SK-N-SH treated with all-trans-retinoic acid at 6 μM for 48 hours (cell line): ENCODE measurements at regions not wholly inside any gene's neighbourhood (a gene's known extent, or its start where the extent isn't known, plus 50 kb on each side); places are given as distances from the start of the nearest gene placed in this dataset.

Experiments used
- ATAC-seq: fragments of 200-7000 bp; cut with Tn5 transposase; 3 replicates; pipeline ENCODE4 v1.9.1; 2020; ENCODE audit warnings: mild to moderate bottlenecking, moderate library complexity
- BACH2 ChIP-seq: fragments of 250-450 bp; sonication (Bioruptor Pico); IDR thresholded peaks from 2 replicates; pipeline ENCODE4 v1.9.0; 2021; ENCODE audit warnings: mild to moderate bottlenecking, borderline replicate concordance
- CSDC2 ChIP-seq: fragments of 250-450 bp; sonication (Bioruptor Pico); IDR thresholded peaks from 2 replicates; pipeline ENCODE4 v1.5.0; 2020; ENCODE audit warnings: mild to moderate bottlenecking, moderate library complexity
- CSRNP3 ChIP-seq: fragments of 250-450 bp; sonication (Bioruptor Pico); IDR thresholded peaks from 2 replicates; pipeline ENCODE4 v1.5.1; 2021; ENCODE audit warnings: mild to moderate bottlenecking, moderate library complexity
- ESRRG ChIP-seq: fragments of 250-450 bp; sonication (Bioruptor Pico); IDR thresholded peaks from 2 replicates; pipeline ENCODE4 v1.6.1; 2021; ENCODE audit warnings: mild to moderate bottlenecking
- GLIS3 ChIP-seq: fragments of 250-450 bp; sonication (Bioruptor Pico); IDR thresholded peaks from 2 replicates; pipeline ENCODE4 v1.5.0; 2020; ENCODE audit warnings: mild to moderate bottlenecking, moderate library complexity
- ISL1 ChIP-seq: fragments of 250-450 bp; sonication (Bioruptor Pico); IDR thresholded peaks from 2 replicates; pipeline ENCODE4 v2.1.2; 2022; ENCODE audit warnings: mild to moderate bottlenecking, moderate library complexity
- OSR1 ChIP-seq: fragments of 250-450 bp; sonication (Bioruptor Pico); IDR thresholded peaks from 2 replicates; pipeline ENCODE4 v1.8.0; 2022; ENCODE audit warnings: moderate library complexity, mild to moderate bottlenecking, inconsistent platforms
- PPARA ChIP-seq: fragments of 250-450 bp; sonication (Bioruptor Pico); IDR thresholded peaks from 2 replicates; pipeline ENCODE4 v1.5.0; 2020; ENCODE audit warnings: mild to moderate bottlenecking, borderline replicate concordance
- RARB ChIP-seq: fragments of 250-450 bp; sonication (Bioruptor Pico); IDR thresholded peaks from 2 replicates; pipeline ENCODE4 v1.8.0; 2021; ENCODE audit warnings: mild to moderate bottlenecking, moderate library complexity
- SNAI2 ChIP-seq: fragments of 250-450 bp; sonication (Bioruptor Pico); IDR thresholded peaks from 2 replicates; pipeline ENCODE4 v1.5.0; 2020; ENCODE audit warnings: mild to moderate bottlenecking, moderate library complexity
- TCF4 ChIP-seq: fragments of 250-450 bp; sonication (Bioruptor Pico); IDR thresholded peaks from 2 replicates; pipeline ENCODE4 v1.8.0; 2021; ENCODE audit warnings: mild to moderate bottlenecking, moderate library complexity, borderline replicate concordance
- TOX ChIP-seq: fragments of 250-450 bp; sonication (Bioruptor Pico); IDR thresholded peaks from 2 replicates; pipeline ENCODE4 v1.8.0; 2021; ENCODE audit warnings: mild to moderate bottlenecking, moderate library complexity, borderline replicate concordance
- ZC3H10 ChIP-seq: fragments of 250-450 bp; sonication (Bioruptor Pico); IDR thresholded peaks from 2 replicates; pipeline ENCODE4 v1.5.1; 2021; ENCODE audit warnings: mild to moderate bottlenecking, moderate library complexity
- ZFP3 ChIP-seq: fragments of 250-450 bp; sonication (Bioruptor Pico); IDR thresholded peaks from 2 replicates; pipeline ENCODE4 v1.5.0; 2020; ENCODE audit warnings: mild to moderate bottlenecking, moderate library complexity
- ZFP30 ChIP-seq: fragments of 450-650 bp; formaldehyde crosslinking; IDR thresholded peaks from 2 replicates; pipeline ENCODE4 v1.5.0; 2022; ENCODE audit warnings: mild to moderate bottlenecking, moderate library complexity
- ZNF565 ChIP-seq: fragments of 450-650 bp; formaldehyde crosslinking; conservative IDR thresholded peaks from 2 replicates; pipeline ENCODE4 v1.5.0; 2020; ENCODE audit warnings: low read depth, mild to moderate bottlenecking, moderate library complexity
- ZNF70 ChIP-seq: fragments of 450-650 bp; formaldehyde crosslinking; IDR thresholded peaks from 2 replicates; pipeline ENCODE4 v1.5.0; 2020; ENCODE audit warnings: mild to moderate bottlenecking, moderate library complexity
- ZNF8 ChIP-seq: fragments of 450-650 bp; formaldehyde crosslinking; IDR thresholded peaks from 2 replicates; pipeline ENCODE4 v1.5.0; 2020; ENCODE audit warnings: mild to moderate bottlenecking, moderate library complexity
- TF ChIP-seq, protein P1 (sequence below): fragments of 250-450 bp; sonication (Bioruptor Pico); IDR thresholded peaks from 2 replicates; pipeline ENCODE4 v1.5.0; 2020; ENCODE audit warnings: mild to moderate bottlenecking, moderate library complexity
- TF ChIP-seq, protein P2 (sequence below): fragments of 250-450 bp; sonication (Bioruptor Pico); IDR thresholded peaks from 2 replicates; pipeline ENCODE4 v1.8.0; 2021; ENCODE audit warnings: low read depth, mild to moderate bottlenecking, moderate library complexity, borderline replicate concordance
- TF ChIP-seq, protein P3 (sequence below): fragments of 250-450 bp; sonication (Bioruptor Pico); IDR thresholded peaks from 2 replicates; pipeline ENCODE4 v1.8.0; 2020; ENCODE audit warnings: mild to moderate bottlenecking, moderate library complexity, borderline replicate concordance

DNA sequence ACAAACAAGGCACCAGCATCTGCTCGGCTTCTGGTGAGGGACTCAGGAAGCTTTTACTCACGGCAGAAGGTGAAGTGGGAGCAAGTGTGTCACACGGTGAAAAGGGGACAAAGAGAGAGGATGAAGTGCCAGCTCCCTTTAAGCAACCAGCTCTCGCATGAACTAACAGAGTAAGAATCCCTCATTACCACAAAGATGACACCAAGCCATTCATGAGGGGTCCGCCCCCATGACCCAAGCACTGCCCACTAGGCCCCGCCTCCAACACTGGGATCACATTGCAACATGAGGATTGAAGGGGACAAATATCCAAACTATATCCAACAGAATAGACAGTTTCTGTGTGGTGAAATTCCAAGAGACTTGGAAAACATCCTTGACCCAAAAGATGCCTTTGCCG, 198.2 kb upstream of the POU2AF2 start:
- TF ChIP-seq PPARA (CRISPR knock-in tag), result no peak
- TF ChIP-seq TCF4 (CRISPR knock-in tag), result no peak
- TF ChIP-seq, protein P1, sequence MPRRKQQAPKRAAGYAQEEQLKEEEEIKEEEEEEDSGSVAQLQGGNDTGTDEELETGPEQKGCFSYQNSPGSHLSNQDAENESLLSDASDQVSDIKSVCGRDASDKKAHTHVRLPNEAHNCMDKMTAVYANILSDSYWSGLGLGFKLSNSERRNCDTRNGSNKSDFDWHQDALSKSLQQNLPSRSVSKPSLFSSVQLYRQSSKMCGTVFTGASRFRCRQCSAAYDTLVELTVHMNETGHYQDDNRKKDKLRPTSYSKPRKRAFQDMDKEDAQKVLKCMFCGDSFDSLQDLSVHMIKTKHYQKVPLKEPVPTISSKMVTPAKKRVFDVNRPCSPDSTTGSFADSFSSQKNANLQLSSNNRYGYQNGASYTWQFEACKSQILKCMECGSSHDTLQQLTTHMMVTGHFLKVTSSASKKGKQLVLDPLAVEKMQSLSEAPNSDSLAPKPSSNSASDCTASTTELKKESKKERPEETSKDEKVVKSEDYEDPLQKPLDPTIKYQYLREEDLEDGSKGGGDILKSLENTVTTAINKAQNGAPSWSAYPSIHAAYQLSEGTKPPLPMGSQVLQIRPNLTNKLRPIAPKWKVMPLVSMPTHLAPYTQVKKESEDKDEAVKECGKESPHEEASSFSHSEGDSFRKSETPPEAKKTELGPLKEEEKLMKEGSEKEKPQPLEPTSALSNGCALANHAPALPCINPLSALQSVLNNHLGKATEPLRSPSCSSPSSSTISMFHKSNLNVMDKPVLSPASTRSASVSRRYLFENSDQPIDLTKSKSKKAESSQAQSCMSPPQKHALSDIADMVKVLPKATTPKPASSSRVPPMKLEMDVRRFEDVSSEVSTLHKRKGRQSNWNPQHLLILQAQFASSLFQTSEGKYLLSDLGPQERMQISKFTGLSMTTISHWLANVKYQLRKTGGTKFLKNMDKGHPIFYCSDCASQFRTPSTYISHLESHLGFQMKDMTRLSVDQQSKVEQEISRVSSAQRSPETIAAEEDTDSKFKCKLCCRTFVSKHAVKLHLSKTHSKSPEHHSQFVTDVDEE, result no peak
- no peak for TF ChIP-seq TOX (CRISPR knock-in tag)
- no peak for TF ChIP-seq GLIS3 (CRISPR knock-in tag)
- TF ChIP-seq ESRRG (CRISPR knock-in tag), result no peak
- no peak for TF ChIP-seq CSRNP3 (CRISPR knock-in tag)
- TF ChIP-seq, protein P2, sequence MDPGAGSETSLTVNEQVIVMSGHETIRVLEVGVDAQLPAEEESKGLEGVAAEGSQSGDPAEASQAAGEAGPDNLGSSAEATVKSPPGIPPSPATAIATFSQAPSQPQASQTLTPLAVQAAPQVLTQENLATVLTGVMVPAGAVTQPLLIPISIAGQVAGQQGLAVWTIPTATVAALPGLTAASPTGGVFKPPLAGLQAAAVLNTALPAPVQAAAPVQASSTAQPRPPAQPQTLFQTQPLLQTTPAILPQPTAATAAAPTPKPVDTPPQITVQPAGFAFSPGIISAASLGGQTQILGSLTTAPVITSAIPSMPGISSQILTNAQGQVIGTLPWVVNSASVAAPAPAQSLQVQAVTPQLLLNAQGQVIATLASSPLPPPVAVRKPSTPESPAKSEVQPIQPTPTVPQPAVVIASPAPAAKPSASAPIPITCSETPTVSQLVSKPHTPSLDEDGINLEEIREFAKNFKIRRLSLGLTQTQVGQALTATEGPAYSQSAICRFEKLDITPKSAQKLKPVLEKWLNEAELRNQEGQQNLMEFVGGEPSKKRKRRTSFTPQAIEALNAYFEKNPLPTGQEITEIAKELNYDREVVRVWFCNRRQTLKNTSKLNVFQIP (CRISPR knock-in tag), result no peak
- TF ChIP-seq ZFP3 (CRISPR knock-in tag), result no peak
- TF ChIP-seq ZNF8 (CRISPR knock-in tag), result no peak
- no peak for TF ChIP-seq CSDC2 (CRISPR knock-in tag)
- TF ChIP-seq BACH2 (CRISPR knock-in tag), result no peak
- no peak for TF ChIP-seq RARB
- TF ChIP-seq OSR1, result no peak
- TF ChIP-seq ZNF70 (CRISPR knock-in tag), result no peak
- TF ChIP-seq ZNF565 (CRISPR knock-in tag), result no peak
- no peak for TF ChIP-seq SNAI2 (CRISPR knock-in tag)
- TF ChIP-seq ISL1 (CRISPR knock-in tag), result no peak
- no peak for TF ChIP-seq ZC3H10
- TF ChIP-seq, protein P3, sequence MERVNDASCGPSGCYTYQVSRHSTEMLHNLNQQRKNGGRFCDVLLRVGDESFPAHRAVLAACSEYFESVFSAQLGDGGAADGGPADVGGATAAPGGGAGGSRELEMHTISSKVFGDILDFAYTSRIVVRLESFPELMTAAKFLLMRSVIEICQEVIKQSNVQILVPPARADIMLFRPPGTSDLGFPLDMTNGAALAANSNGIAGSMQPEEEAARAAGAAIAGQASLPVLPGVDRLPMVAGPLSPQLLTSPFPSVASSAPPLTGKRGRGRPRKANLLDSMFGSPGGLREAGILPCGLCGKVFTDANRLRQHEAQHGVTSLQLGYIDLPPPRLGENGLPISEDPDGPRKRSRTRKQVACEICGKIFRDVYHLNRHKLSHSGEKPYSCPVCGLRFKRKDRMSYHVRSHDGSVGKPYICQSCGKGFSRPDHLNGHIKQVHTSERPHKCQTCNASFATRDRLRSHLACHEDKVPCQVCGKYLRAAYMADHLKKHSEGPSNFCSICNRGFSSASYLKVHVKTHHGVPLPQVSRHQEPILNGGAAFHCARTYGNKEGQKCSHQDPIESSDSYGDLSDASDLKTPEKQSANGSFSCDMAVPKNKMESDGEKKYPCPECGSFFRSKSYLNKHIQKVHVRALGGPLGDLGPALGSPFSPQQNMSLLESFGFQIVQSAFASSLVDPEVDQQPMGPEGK (CRISPR knock-in tag), result no peak
- no peak for ATAC-seq

GRCh38 chr11:111046291-111046690, 199.2 kb upstream of the POU2AF2 start:
- no peak for ATAC-seq
- TF ChIP-seq PPARA (CRISPR knock-in tag), result no peak
- TF ChIP-seq, protein P1, result peak; percentile 40; the same call in 1 of the 2 replicates
- TF ChIP-seq CSRNP3 (CRISPR knock-in tag), result no peak
- TF ChIP-seq CSDC2 (CRISPR knock-in tag), result no peak
- TF ChIP-seq RARB, result no peak
- TF ChIP-seq TCF4 (CRISPR knock-in tag), result peak; percentile 73; the same call in 1 of the 2 replicates
- no peak for TF ChIP-seq OSR1
- no peak for TF ChIP-seq ZFP30 (CRISPR knock-in tag)
- TF ChIP-seq, protein P3 (CRISPR knock-in tag), result no peak
- no peak for TF ChIP-seq ZNF70 (CRISPR knock-in tag)
